ENCODE measurements at regions not wholly inside any gene's neighbourhood (a gene's known extent, or its start where the extent isn't known, plus 50 kb on each side); places are given as distances from the start of the nearest gene placed in this dataset.

GRCh38 chr6:100096341-100096740 is 102.3 kb upstream of the MCHR2 start:
- TF ChIP-seq POLR2AphosphoS5 (IDR thresholded peaks at IDR 0.05; ENCODE audit: low read depth), result no peak
- TF ChIP-seq CTCF (IDR thresholded peaks at IDR 0.05; ENCODE audit: insufficient read depth, low read length), result no peak

Data from HL-60 (cell line).